PC-9 (cell line): ENCODE measurements at regions not wholly inside any gene's neighbourhood (a gene's known extent, or its start where the extent isn't known, plus 50 kb on each side); places are given as distances from the start of the nearest gene placed in this dataset.
A peak's percentile ranks its signal among the peaks of the same experiment; 100 is the strongest.

ENCODE experiments used
- BruUV-seq: library from RNA; stranded (reverse); fragments of 400-500 nt; replicated peaks from 2 replicates; lab custom pipeline; 2021; lab: Mats Ljungman, UMichigan
- CTCF ChIA-PET: fragments of 300-600 bp; sonication (Branson Sonifier 250); formaldehyde crosslinking; loops from one replicate; lab custom pipeline; 2022; ENCODE audit warnings: antibody characterized with exemption; lab: Charles Lee
- POLR2A ChIA-PET: fragments of 300-600 bp; sonication (Branson Sonifier 250); formaldehyde crosslinking; loops from one replicate; lab custom pipeline; 2022; ENCODE audit warnings: antibody characterized with exemption; ENCODE audit not compliant: unreplicated experiment; lab: Charles Lee
- DNase-seq, 2 experiments: peaks; one replicate each; pipeline versions ENCODE4 v3.0.0 to v3.0.0-alpha.2; 2015 to 2022; ENCODE audit warnings: mixed read lengths in 1 of 2
- H2AFZ ChIP-seq: fragments of 200-600 bp; sonication (generic); 2 replicates; pipeline ENCODE4 v1.8.1; 2017; ENCODE audit warnings: antibody characterized with exemption
- H3F3A ChIP-seq: fragments of 200-600 bp; sonication (generic); 2 replicates; pipeline ENCODE4 v1.8.1; 2017; ENCODE audit warnings: antibody characterized with exemption, mild to moderate bottlenecking, low read depth; ENCODE audit not compliant: insufficient read depth
- H3K27ac ChIP-seq: fragments of 200-600 bp; sonication (generic); 2 replicates; pipeline ENCODE4 v1.6.1; 2016; ENCODE audit warnings: mixed run types
- H3K27me3 ChIP-seq: fragments of 200-600 bp; sonication (generic); 2 replicates; pipeline ENCODE4 v1.6.1; 2016; ENCODE audit warnings: low read depth, mixed run types; ENCODE audit not compliant: insufficient read depth
- H3K36me3 ChIP-seq: fragments of 200-600 bp; sonication (generic); 2 replicates; pipeline ENCODE4 v1.6.1; 2016; ENCODE audit warnings: low read depth, mixed run types
- H3K4me1 ChIP-seq: fragments of 200-600 bp; sonication (generic); replicated peaks from 2 replicates; pipeline ENCODE4 v1.6.1; 2016; ENCODE audit warnings: mixed run types; ENCODE audit not compliant: insufficient read depth
- H3K4me2 ChIP-seq: fragments of 200-600 bp; sonication (generic); 2 replicates; pipeline ENCODE4 v1.6.1; 2017; ENCODE audit warnings: mixed run types
- H3K4me3 ChIP-seq: fragments of 200-600 bp; sonication (generic); 2 replicates; pipeline ENCODE4 v1.6.1; 2016; ENCODE audit warnings: mixed run types
- H3K79me2 ChIP-seq: fragments of 200-600 bp; sonication (generic); 2 replicates; pipeline ENCODE4 v1.6.1; 2017; ENCODE audit warnings: low read depth, mixed run types
- H3K9me2 ChIP-seq: fragments of 200-600 bp; sonication (generic); 2 replicates; pipeline ENCODE4 v1.8.1; 2017; ENCODE audit warnings: mild to moderate bottlenecking; ENCODE audit not compliant: insufficient read depth
- H3K9me3 ChIP-seq: fragments of 200-600 bp; sonication (generic); 2 replicates; pipeline ENCODE4 v1.8.1; 2016; ENCODE audit warnings: low read depth; ENCODE audit not compliant: insufficient read depth
- H4K20me1 ChIP-seq: fragments of 200-600 bp; sonication (generic); 2 replicates; pipeline ENCODE4 v1.8.1; 2017; ENCODE audit not compliant: insufficient read depth
- EZH2 ChIP-seq: fragments of 200-600 bp; sonication (generic); IDR thresholded peaks from 2 replicates; pipeline ENCODE4 v1.8.0; 2017; ENCODE audit warnings: antibody characterized with exemption, low read depth
- intact Hi-C: fragments of 100-400 bp; cut with micrococcal nuclease; formaldehyde crosslinking; loops from one replicate; pipeline ENCODE4 v1.10.0; 2022; ENCODE audit not compliant: unreplicated experiment
- TF ChIP-seq, protein P1 (sequence below): fragments of 200-600 bp; sonication (generic); conservative IDR thresholded peaks from 2 replicates; pipeline ENCODE4 v1.6.1; 2017; ENCODE audit warnings: mixed run types, antibody characterized with exemption, mild to moderate bottlenecking, moderate library complexity

- H3K4me3 ChIP-seq, result no peak overlapping the region
- intact Hi-C loops, result no loop called here
- CTCF ChIA-PET, result no interaction called here
These were observed 245.2 kb upstream of the DIPK2B start for GRCh38 chrX:45445745-45446412.

GRCh38 chrX:45437186-45437585 is 236.5 kb upstream of the DIPK2B start:
- no peaks in the 10 kb centered on the region for H3K4me1 ChIP-seq
- H3K27ac ChIP-seq, result no peak overlapping the region
- no peak overlapping the region for H2AFZ ChIP-seq
- H3K9me2 ChIP-seq, result no peaks in the 10 kb centered on the region
- POLR2A ChIA-PET, result no interaction called here
- no peaks in the 10 kb centered on the region for H3F3A ChIP-seq
- H4K20me1 ChIP-seq, result no peaks in the 10 kb centered on the region
- no peaks in the 10 kb centered on the region for H3K9me3 ChIP-seq
- H3K36me3 ChIP-seq, result no peaks in the 10 kb centered on the region
- TF ChIP-seq, protein P1, sequence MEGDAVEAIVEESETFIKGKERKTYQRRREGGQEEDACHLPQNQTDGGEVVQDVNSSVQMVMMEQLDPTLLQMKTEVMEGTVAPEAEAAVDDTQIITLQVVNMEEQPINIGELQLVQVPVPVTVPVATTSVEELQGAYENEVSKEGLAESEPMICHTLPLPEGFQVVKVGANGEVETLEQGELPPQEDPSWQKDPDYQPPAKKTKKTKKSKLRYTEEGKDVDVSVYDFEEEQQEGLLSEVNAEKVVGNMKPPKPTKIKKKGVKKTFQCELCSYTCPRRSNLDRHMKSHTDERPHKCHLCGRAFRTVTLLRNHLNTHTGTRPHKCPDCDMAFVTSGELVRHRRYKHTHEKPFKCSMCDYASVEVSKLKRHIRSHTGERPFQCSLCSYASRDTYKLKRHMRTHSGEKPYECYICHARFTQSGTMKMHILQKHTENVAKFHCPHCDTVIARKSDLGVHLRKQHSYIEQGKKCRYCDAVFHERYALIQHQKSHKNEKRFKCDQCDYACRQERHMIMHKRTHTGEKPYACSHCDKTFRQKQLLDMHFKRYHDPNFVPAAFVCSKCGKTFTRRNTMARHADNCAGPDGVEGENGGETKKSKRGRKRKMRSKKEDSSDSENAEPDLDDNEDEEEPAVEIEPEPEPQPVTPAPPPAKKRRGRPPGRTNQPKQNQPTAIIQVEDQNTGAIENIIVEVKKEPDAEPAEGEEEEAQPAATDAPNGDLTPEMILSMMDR, result no peak
- no peak for TF ChIP-seq EZH2
- CTCF ChIA-PET, result no interaction called here
- H3K27me3 ChIP-seq, result no peaks in the 10 kb centered on the region
- no peak overlapping the region for H3K4me3 ChIP-seq
- no peak overlapping the region for H3K4me2 ChIP-seq
- intact Hi-C loops, result no loop called here
- BruUV-seq, result no TSS peak
- no peak for DNase-seq
- no peaks in the 10 kb centered on the region for H3K79me2 ChIP-seq

More at GRCh38 chrX:45445745-45446412, 245.2 kb upstream of the DIPK2B start:
- H3K9me3 ChIP-seq, result no peaks in the 10 kb centered on the region
- no peak overlapping the region for H2AFZ ChIP-seq
- H3K79me2 ChIP-seq, result no peaks in the 10 kb centered on the region
- H3K36me3 ChIP-seq, result no peaks in the 10 kb centered on the region
- no peaks in the 10 kb centered on the region; the same call in 1 of the 2 replicates for H3K4me1 ChIP-seq
- peak overlapping the region; percentile 23; the same call in 1 of the 2 replicates for H3K4me2 ChIP-seq
- no TSS peak for BruUV-seq
- no peaks in the 10 kb centered on the region for H3F3A ChIP-seq
- POLR2A ChIA-PET, result interaction anchor here (0.7 kb wide), 1 partner anchor 815 kb away, joined by 3 read pairs; no protein-coding TSS in a partner anchor
- no peaks in the 10 kb centered on the region for H3K27me3 ChIP-seq
- H3K9me2 ChIP-seq, result no peaks in the 10 kb centered on the region
- TF ChIP-seq, protein P1, result no peak
- TF ChIP-seq EZH2, result no peak
- H4K20me1 ChIP-seq, result no peaks in the 10 kb centered on the region
- DNase-seq, result peak in 1 of 2 experiments; percentile 81
- peak overlapping the region; percentile 60 for H3K27ac ChIP-seq

- Histone ChIP-seq H2AFZ (no peak overlapping the region), H3K9me3 (no peaks in the 10 kb centered on the region), H3K4me3 (no peak overlapping the region), H3K9me2 (no peaks in the 10 kb centered on the region), H3F3A (no peaks in the 10 kb centered on the region), H3K36me3 (no peaks in the 10 kb centered on the region), H3K27ac (no peak overlapping the region), H3K4me2 (no peak overlapping the region), H4K20me1 (no peaks in the 10 kb centered on the region), H3K27me3 (no peaks in the 10 kb centered on the region), H3K4me1 (no peaks in the 10 kb centered on the region), H3K79me2 (no peaks in the 10 kb centered on the region)
- BruUV-seq, result no TSS peak
- TF ChIP-seq, protein P1, result no peak
- TF ChIP-seq EZH2, result no peak
- POLR2A ChIA-PET, result no interaction called here
- intact Hi-C loops, result no loop called here
- CTCF ChIA-PET, result no interaction called here
- DNase-seq, result no peak
These were observed 234.8 kb upstream of the DIPK2B start for GRCh38 chrX:45435481-45435880.
